DMS 273 (cell line): ENCODE measurements at regions not wholly inside any gene's neighbourhood (a gene's known extent, or its start where the extent isn't known, plus 50 kb on each side); places are given as distances from the start of the nearest gene placed in this dataset.

ENCODE experiments used
- DNase-seq: peaks from one replicate; lab custom pipeline; 2025; ENCODE audit not compliant: unreplicated experiment; lab: John Stamatoyannopoulos, UW

GRCh38 chr2:58578276-58578675 lies 337.2 kb upstream of the FANCL start:
- no peak for DNase-seq

DNA sequence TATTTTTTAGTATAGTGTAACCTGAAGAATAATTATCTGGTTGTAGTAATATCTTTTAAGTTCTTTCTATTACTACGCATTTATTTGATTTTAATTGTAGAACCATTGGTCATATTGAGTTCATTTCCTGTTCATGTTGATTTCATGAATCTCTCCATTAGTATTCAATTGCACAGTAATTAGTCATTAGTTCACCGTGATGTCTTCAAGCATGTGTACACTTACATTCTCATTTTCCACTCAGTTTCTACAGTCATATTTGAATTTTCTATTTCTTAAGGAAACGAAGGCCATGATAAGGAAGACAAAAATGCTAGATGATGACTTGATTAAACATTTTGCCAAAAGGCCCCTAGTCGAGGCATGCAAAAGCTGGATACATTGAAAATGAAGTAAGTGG lies 333.7 kb upstream of the FANCL start:
- DNase-seq: no peak

DNA sequence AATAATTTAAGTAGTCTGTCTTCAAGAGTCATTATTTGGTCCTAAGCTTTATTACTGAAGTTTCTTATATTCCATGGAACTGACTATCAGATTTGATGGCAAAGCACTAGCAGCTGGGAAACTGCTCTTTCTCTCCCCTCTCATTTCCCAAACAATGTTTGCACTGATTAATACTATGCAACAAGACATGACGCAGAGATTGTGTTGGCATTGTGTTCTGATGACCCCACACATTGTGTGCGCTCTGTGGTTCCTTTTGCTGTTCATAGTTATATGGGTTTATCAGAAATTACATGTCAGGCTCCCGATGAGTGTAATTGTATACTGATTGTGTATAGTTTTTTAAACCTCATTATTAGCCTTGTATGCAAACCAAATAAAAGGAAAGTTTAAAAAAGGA lies 331.6 kb upstream of the FANCL start:
- DNase-seq: no peak

DNA sequence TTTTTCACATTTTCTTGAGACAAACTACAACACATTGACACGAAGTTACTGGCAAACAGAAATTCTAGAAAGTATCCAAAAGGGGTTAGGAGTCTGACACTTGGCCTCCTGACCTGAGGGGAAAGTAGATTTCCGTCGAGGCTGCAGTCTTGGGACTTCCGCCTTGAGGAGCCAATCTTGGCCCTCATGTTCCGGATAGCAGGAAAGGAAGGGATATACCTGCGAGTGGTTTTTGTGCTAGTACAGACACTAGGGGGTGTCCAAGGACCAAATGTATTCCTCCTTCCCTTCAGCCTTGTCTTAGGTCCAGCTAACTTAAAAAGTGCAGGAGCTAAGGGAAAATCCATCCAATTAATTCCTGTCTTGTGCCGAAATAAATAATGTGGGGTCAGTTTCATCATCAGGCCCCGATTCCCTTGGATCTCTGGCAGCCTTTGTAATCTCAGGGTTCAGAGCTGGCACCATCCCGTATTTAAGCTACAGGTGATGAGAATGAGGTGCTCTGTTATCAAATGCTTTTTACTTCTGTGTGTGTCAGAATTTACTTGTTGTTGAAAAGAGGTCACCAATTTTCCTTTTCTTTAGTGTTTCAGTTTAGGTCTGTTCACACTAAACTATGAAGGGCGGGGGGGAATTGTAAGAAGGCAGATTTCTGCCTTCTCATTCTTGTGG lies 330.2 kb upstream of the FANCL start:
- DNase-seq: peak; percentile 78

DNA sequence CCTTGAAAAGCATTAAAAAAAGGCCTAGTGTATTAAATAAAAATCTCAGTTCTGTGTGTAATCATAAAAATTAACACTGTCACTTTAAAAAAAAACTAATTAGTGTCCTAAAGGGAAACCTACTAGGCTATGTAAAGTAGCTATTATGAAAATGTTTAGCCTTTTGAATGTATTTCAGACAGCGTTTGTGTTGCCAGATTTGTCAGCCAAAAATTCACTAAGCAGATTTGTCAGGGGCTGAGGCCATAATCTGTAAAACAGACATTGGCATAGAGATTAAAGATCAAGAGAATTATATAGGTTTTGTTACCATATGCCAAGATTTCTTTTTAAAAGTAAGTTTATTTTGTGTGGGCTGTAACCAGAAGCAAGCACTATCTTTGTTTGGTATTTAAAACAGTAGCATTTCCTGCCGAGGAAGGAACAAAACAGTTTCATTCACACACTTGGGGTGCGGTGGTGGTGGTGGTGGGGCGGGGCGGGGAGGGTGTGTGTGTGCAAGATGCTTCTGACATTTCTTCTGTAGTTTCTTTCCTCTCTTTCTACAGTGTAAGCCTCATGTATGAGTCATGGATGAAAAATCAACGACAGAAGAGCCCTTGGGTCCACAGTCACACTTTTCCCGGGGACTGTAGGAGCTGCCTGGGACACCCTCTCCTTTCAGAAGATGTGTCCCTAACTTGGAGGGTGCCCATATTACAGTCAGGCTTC lies 328.5 kb upstream of the FANCL start:
- no peak for DNase-seq

DNA sequence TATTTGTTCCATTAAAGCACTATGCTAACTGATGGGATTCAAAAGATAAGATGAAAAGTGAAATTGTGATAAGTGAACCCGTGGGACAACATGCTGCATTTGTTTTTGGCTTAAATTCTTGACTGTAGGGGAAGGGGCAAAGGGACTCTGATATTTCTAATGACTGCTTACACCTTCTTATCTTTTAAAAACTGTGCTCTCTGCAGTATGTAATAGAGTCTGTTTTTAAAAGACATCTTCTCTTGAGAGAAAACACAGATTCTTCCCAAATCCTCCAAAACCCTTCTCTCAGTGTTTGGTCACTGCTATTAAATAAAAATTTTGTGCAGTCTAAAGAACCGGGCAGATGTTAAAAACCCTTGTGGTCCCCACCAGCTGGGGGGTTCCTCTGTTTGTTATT lies 327.8 kb upstream of the FANCL start:
- DNase-seq: no peak

- no peak for DNase-seq
Observed at GRCh38 chr2:58562276-58562675, 321.2 kb upstream of the FANCL start.

GRCh38 chr2:58560531-58560930 lies 319.4 kb upstream of the FANCL start:
- no peak for DNase-seq

- no peak for DNase-seq
Observed at GRCh38 chr2:58558881-58559280, 317.8 kb upstream of the FANCL start.

- no peak for DNase-seq
Observed at GRCh38 chr2:58557176-58557575, 316.1 kb upstream of the FANCL start.

- DNase-seq: peak; percentile 31
Observed at GRCh38 chr2:58553937-58554336, 312.8 kb upstream of the FANCL start.

- DNase-seq: no peak
Observed at GRCh38 chr2:58553522-58553921, 312.4 kb upstream of the FANCL start.

DNA sequence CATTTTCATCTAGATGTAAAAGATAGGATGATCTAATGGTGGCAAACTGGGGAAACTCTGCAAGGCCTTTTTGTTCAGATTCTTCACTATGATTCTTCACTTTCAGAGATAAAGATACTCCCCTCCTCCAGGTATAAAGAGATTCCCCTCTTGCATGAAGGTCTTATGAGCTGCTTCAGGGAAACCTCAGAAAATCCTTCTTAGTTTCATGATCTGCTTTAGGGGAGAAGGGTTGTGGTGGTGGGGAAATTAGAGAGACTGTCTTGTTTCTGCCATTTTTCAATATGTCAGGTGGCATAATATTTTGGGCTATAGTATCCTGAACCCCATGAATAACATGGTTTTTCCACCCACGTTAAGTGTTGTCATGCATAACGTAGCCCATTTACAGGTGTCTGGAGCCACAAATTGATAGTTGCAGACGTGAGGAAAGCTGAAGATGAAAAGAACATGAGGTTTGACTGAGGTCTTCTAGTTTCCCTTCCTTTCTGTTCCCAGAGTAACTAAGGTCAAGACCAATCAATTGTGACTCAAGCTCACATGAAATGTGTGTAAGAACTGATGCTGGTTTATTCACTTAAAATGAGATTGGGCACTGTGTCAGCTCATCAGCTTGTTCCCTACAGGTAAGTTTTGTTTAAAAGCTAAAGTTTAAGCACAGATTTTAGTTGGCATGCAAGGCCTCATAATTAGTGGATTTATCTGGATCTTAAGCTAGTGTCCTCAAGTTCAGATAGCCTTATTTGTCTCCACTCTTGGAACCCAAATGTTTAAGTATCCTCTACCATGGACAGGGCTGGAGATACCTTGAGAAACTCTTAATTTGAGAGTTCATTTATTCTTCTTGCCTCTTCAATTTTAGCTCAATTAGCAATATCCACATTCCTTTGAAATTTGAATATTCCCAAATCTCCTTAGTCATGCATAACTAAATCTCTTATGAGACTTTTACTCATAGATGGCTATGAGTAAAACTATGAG lies 304.5 kb upstream of the FANCL start:
- DNase-seq: no peak

- peak; percentile 40 for DNase-seq
Observed at GRCh38 chr2:58543442-58543841, 302.3 kb upstream of the FANCL start.

- DNase-seq: no peak
Observed at GRCh38 chr2:58541511-58541910, 300.4 kb upstream of the FANCL start.

DNA sequence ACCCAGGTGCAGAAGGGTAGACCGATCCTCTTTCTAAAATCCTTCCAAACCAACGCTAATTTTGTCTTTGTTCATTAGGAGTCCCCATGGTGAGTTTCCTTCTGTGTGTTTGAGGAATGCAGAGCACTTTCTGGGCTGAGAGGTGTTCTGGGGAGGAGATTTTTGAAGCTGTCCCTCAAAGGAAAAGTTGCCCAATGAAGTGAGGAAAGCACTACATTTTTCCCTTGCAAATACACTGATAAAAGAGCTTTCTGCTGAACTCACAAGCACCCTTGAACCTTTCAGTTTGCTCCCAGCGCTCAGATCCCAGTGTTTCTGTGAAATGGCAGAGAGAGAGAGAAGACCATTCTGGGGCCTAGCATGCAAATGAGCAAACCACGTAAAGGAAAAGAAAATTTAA lies 299.6 kb upstream of the FANCL start:
- no peak for DNase-seq

- no peak for DNase-seq
Observed at GRCh38 chr2:58539973-58540372, 298.8 kb upstream of the FANCL start.

- DNase-seq: no peak
Observed at GRCh38 chr2:58535990-58536389, 294.9 kb upstream of the FANCL start.

- peak; percentile 30 for DNase-seq
Observed at GRCh38 chr2:58535182-58535581, 294.1 kb upstream of the FANCL start.

DNA sequence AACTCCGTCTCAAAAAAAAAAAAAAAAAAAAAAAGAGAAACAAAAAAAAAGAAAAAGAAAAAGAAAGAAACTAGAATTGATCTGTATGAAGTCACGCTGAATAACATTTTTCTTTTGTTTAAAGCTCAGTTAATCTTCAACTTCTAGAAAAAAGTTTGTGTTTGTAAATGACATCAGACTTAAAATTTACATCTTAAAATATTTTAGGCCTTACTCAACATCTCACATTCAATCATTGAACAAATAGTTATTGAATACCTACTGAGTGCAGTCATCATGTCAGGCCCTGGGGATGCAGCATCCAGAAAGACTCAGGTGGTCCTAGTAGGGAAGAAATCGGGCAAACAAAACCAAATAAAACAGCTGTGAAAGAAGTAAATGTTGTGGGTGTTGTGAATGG lies 292.3 kb upstream of the FANCL start:
- no peak for DNase-seq

DNA sequence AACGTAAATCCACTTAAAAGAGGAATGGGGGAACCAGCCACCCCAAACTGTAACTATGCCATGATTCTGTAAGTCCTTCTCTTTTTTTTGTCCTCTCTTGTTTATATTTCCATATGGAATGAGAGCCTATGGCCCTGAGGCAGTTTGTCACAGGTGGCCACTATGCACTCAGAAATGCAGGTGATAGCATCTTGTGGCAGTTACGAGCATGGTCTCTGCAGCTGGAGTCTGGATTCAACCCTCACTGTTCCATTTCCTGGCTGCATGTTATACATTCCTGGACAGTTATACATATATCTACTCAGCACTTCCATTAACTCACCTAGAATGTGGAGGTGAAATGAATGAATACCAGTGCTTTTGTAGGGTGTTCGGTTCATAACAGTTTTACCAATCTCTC lies 291.5 kb upstream of the FANCL start:
- DNase-seq: no peak

DNA sequence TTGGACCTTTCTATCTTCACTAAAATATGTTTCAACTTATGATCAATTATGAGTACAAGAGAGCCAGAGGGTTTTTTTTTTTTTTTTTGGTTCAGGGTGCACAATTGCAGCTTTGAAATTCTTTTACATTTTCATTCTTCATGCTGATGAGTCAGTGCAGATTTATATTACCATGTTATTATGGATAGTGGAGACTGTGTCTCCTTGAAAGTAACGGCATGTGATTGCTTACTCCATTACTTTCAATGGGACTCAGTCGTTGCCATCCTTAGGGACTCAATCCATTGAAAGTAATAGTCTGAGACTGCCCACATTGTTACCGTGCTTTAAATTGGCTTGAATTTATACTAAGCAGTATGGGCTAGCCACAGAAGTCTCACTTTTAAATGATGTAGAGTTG lies 286.5 kb upstream of the FANCL start:
- no peak for DNase-seq
